T-helper 1 cell treated with Interleukin-12 subunit alpha and Interleukin-12 subunit beta and Interleukin-4 antibody, amounts not matched to agents 30 μg/mL and 1 μg/mL, for 36 hours (primary cell): ENCODE measurements at regions not wholly inside any gene's neighbourhood (a gene's known extent, or its start where the extent isn't known, plus 50 kb on each side); places are given as distances from the start of the nearest gene placed in this dataset.

ENCODE experiments used
- H3K27ac Mint-ChIP-seq: one replicate; pipeline ENCODE4 v1.8.0; 2021; ENCODE audit warnings: mild to moderate bottlenecking, mixed read lengths
- H3K27me3 Mint-ChIP-seq: one replicate; pipeline ENCODE4 v1.8.0; 2021; ENCODE audit warnings: low read depth, mixed read lengths
- H3K36me3 Mint-ChIP-seq: one replicate; pipeline ENCODE4 v1.8.0; 2021; ENCODE audit warnings: low read depth, mixed read lengths
- H3K4me1 Mint-ChIP-seq: one replicate; pipeline ENCODE4 v1.8.0; 2021; ENCODE audit warnings: low read depth, mixed read lengths
- H3K4me3 Mint-ChIP-seq: one replicate; pipeline ENCODE4 v1.8.0; 2021; ENCODE audit warnings: mild to moderate bottlenecking, moderate library complexity, mixed read lengths
- H3K9me3 Mint-ChIP-seq: one replicate; pipeline ENCODE4 v1.8.0; 2021; ENCODE audit warnings: mixed read lengths

DNA sequence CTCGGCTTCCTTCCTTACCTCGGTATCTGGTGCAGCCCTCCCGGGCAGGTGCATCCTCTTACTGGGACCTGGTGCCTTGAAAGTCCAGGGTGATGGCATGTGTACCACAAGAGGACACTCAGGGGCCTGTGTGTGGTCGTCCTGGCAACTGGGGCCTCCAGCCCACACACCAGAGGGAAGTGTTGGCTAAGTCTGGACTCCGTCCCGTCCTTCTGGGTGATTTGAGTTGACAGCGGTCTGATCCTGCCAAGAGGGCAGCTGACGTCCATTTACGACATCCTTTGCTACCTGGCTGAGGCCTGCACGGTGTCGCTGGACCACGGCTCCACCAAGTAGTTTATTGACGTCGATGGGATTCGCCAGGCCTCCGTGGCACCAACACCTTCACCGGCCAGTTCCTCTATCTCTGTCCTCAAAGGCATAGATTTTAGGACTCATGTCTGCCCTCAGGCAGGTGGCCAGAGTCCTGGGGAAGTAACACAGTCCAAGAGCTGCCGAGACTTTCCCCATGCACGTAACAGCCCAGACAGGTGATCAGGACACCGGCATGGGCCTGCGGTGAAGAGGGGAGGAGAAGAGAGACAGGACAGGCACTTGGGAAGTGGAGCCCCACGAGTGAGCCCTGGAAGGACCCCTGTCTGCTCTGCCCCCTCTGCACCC lies 186.0 kb upstream of the HDAC4 start:
- Mint-ChIP-seq H3K9me3 (peaks cover 2% of the 10 kb centered on the region), H3K4me3 (no peak overlapping the region), H3K36me3 (no peaks in the 10 kb centered on the region), H3K27me3 (no peaks in the 10 kb centered on the region), H3K4me1 (no peaks in the 10 kb centered on the region), H3K27ac (no peak overlapping the region)

GRCh38 chr2:239585422-239585821 lies 184.6 kb upstream of the HDAC4 start:
- H3K9me3 Mint-ChIP-seq = no peaks in the 10 kb centered on the region
- H3K27ac Mint-ChIP-seq = no peak overlapping the region
- no peak overlapping the region for H3K4me3 Mint-ChIP-seq
- no peaks in the 10 kb centered on the region for H3K4me1 Mint-ChIP-seq
- no peaks in the 10 kb centered on the region for H3K36me3 Mint-ChIP-seq
- H3K27me3 Mint-ChIP-seq = peaks cover 3% of the 10 kb centered on the region

- no peak overlapping the region for H3K27ac Mint-ChIP-seq
- no peaks in the 10 kb centered on the region for H3K4me1 Mint-ChIP-seq
- H3K36me3 Mint-ChIP-seq = no peaks in the 10 kb centered on the region
- H3K27me3 Mint-ChIP-seq = peaks cover 3% of the 10 kb centered on the region
- H3K9me3 Mint-ChIP-seq = no peaks in the 10 kb centered on the region
- no peak overlapping the region for H3K4me3 Mint-ChIP-seq
These were observed 184.2 kb upstream of the HDAC4 start for GRCh38 chr2:239584986-239585385.

- H3K9me3 Mint-ChIP-seq = no peaks in the 10 kb centered on the region
- H3K36me3 Mint-ChIP-seq = no peaks in the 10 kb centered on the region
- no peak overlapping the region for H3K27ac Mint-ChIP-seq
- no peak overlapping the region for H3K4me3 Mint-ChIP-seq
- peaks cover 3% of the 10 kb centered on the region for H3K27me3 Mint-ChIP-seq
- no peaks in the 10 kb centered on the region for H3K4me1 Mint-ChIP-seq
These were observed 183.3 kb upstream of the HDAC4 start for GRCh38 chr2:239583879-239584859.

GRCh38 chr2:239583171-239583878 lies 182.5 kb upstream of the HDAC4 start:
- no peaks in the 10 kb centered on the region for H3K9me3 Mint-ChIP-seq
- H3K27me3 Mint-ChIP-seq = peaks cover 3% of the 10 kb centered on the region
- no peaks in the 10 kb centered on the region for H3K4me1 Mint-ChIP-seq
- H3K27ac Mint-ChIP-seq = no peak overlapping the region
- H3K36me3 Mint-ChIP-seq = no peaks in the 10 kb centered on the region
- no peak overlapping the region for H3K4me3 Mint-ChIP-seq

DNA sequence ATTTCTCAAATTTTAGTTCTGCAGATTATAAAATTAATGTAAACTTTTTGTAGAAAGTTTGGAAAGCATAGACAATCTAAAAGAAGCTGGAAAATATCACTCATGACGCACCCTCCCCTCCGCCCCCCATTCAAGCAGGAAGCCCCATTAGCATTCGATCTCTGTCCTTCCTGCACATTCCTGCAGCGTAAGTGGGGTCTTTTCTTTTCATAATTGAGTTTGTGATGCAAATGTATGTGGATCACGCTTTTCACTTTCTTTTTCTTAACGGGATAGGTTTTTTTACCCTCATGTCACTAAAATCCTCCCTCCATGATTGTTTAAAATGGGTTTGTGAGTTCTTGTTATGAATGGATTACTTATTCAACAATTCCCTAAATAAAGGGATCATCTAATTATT lies 181.7 kb upstream of the HDAC4 start:
- peaks cover 3% of the 10 kb centered on the region for H3K27me3 Mint-ChIP-seq
- no peak overlapping the region for H3K27ac Mint-ChIP-seq
- H3K9me3 Mint-ChIP-seq = no peaks in the 10 kb centered on the region
- H3K4me1 Mint-ChIP-seq = no peaks in the 10 kb centered on the region
- H3K4me3 Mint-ChIP-seq = no peak overlapping the region
- no peaks in the 10 kb centered on the region for H3K36me3 Mint-ChIP-seq

DNA sequence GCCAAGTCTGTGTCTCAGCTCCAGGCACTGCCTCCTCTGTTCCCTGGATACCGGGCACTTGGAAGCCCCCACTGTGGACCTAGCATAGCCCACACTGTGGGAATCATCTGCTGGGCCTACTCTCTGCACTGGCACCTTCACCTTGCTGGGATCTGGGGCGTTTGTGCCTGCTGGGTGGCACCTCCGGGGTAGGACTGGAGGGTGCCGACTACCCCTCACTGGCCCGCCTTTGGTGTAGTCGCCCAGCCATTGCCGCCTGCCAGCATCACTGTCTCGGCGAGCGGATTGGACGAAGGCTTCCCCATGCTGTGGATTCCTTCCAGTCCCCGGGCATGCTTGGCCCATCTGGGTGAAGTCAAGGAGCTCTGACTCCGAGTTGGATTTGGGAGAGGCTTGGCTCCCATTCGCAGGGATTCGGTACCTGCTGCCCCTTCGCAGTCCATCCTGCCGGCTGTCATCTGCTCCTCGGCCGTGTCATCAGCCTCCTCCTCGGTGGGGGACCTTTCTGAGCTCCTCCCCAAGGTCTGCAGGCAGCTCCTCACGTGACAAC lies 180.6 kb upstream of the HDAC4 start:
- Mint-ChIP-seq H3K27ac (no peak overlapping the region), H3K9me3 (no peaks in the 10 kb centered on the region), H3K27me3 (peaks cover 3% of the 10 kb centered on the region), H3K36me3 (no peaks in the 10 kb centered on the region), H3K4me1 (no peaks in the 10 kb centered on the region), H3K4me3 (no peak overlapping the region)

GRCh38 chr2:239580199-239580527 lies 179.3 kb upstream of the HDAC4 start:
- Mint-ChIP-seq H3K9me3 (no peaks in the 10 kb centered on the region), H3K4me3 (no peak overlapping the region), H3K27me3 (peaks cover 3% of the 10 kb centered on the region), H3K4me1 (no peaks in the 10 kb centered on the region), H3K27ac (no peak overlapping the region), H3K36me3 (no peaks in the 10 kb centered on the region)

DNA sequence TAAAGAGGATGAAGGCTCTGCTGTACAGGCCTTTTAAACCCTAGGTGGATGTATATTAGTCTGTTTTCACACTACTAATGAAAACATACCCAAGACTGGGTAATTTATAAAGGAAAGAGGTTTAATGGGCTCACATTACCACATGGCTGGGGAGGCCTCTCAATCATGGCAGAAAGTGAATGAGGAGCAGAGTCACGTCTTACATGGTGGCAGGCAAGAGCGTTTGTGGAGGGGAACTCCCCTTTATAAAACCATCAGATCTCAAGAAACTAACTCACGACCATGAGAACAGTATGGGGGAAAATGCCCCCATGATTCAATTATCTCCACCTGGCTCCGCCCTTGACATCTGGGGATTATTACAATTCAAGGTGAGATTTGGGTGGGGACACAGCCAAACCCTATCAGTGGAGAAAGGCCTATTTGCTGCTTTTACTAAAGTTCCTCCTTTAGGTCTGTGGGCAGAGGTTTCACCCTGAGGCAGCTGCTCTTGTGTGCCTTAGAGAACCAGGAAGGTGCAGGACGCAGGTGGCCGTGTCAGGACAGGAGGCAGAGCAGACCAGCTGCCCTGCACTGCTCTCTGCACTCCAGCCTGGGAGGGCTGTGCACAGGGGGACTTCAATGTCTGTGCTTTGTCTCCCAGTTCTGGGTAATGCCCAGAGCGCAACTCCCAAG lies 178.8 kb upstream of the HDAC4 start:
- H3K4me3 Mint-ChIP-seq = no peak overlapping the region
- peaks cover 3% of the 10 kb centered on the region for H3K27me3 Mint-ChIP-seq
- no peaks in the 10 kb centered on the region for H3K36me3 Mint-ChIP-seq
- no peaks in the 10 kb centered on the region for H3K4me1 Mint-ChIP-seq
- no peak overlapping the region for H3K27ac Mint-ChIP-seq
- no peaks in the 10 kb centered on the region for H3K9me3 Mint-ChIP-seq

- Mint-ChIP-seq H3K27me3 (peaks cover 3% of the 10 kb centered on the region), H3K36me3 (no peaks in the 10 kb centered on the region), H3K4me3 (no peak overlapping the region), H3K27ac (no peak overlapping the region), H3K4me1 (no peaks in the 10 kb centered on the region), H3K9me3 (no peaks in the 10 kb centered on the region)
These were observed 178.3 kb upstream of the HDAC4 start for GRCh38 chr2:239579081-239579480.

- H3K4me3 Mint-ChIP-seq = no peak overlapping the region
- H3K36me3 Mint-ChIP-seq = no peaks in the 10 kb centered on the region
- H3K27ac Mint-ChIP-seq = no peak overlapping the region
- H3K4me1 Mint-ChIP-seq = no peaks in the 10 kb centered on the region
- H3K9me3 Mint-ChIP-seq = no peaks in the 10 kb centered on the region
- peaks cover 3% of the 10 kb centered on the region for H3K27me3 Mint-ChIP-seq
These were observed 177.6 kb upstream of the HDAC4 start for GRCh38 chr2:239578381-239578780.

DNA sequence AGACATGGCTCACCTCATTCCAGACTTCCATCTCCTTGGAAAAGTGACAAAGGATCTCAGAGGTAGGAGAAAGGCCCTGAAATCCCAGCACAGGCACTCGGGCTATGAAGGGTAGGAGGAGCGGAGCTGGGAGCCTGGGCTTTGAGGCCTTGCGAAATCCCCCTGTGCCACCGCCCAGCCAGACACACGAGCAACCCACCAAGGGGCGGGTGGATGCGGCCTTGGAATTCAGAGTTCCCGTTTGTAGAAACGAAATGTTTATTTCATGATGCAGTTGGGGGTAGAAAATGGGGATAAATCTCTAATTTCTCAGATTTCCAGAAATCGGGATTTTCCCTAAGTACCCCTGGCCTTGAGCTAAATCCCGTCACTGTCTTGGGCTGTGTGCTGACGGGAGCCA lies 177.1 kb upstream of the HDAC4 start:
- H3K27ac Mint-ChIP-seq = no peak overlapping the region
- H3K36me3 Mint-ChIP-seq = no peaks in the 10 kb centered on the region
- no peaks in the 10 kb centered on the region for H3K4me1 Mint-ChIP-seq
- peaks cover 3% of the 10 kb centered on the region for H3K27me3 Mint-ChIP-seq
- H3K4me3 Mint-ChIP-seq = no peak overlapping the region
- no peaks in the 10 kb centered on the region for H3K9me3 Mint-ChIP-seq

- Mint-ChIP-seq H3K27me3 (peaks cover 3% of the 10 kb centered on the region), H3K36me3 (no peaks in the 10 kb centered on the region), H3K27ac (no peak overlapping the region), H3K9me3 (no peaks in the 10 kb centered on the region), H3K4me3 (no peak overlapping the region), H3K4me1 (no peaks in the 10 kb centered on the region)
These were observed 176.2 kb upstream of the HDAC4 start for GRCh38 chr2:239576784-239577685.
